Stimulated activated CD4-positive, alpha-beta T cell treated with anti-CD3 and anti-CD28 coated beads, Interleukin-4, amount 100 ng/mL, for 24 hours (primary cell): ENCODE measurements at regions not wholly inside any gene's neighbourhood (a gene's known extent, or its start where the extent isn't known, plus 50 kb on each side); places are given as distances from the start of the nearest gene placed in this dataset.
"Not testable (repeated sequence)": the region's sequence is repeated elsewhere in the genome, so short reads cannot be mapped to it uniquely, and the experiment has no call there.

Experiments used
- DNase-seq: peaks from one replicate; pipeline ENCODE4 v3.0.0-alpha.2; 2020

DNA sequence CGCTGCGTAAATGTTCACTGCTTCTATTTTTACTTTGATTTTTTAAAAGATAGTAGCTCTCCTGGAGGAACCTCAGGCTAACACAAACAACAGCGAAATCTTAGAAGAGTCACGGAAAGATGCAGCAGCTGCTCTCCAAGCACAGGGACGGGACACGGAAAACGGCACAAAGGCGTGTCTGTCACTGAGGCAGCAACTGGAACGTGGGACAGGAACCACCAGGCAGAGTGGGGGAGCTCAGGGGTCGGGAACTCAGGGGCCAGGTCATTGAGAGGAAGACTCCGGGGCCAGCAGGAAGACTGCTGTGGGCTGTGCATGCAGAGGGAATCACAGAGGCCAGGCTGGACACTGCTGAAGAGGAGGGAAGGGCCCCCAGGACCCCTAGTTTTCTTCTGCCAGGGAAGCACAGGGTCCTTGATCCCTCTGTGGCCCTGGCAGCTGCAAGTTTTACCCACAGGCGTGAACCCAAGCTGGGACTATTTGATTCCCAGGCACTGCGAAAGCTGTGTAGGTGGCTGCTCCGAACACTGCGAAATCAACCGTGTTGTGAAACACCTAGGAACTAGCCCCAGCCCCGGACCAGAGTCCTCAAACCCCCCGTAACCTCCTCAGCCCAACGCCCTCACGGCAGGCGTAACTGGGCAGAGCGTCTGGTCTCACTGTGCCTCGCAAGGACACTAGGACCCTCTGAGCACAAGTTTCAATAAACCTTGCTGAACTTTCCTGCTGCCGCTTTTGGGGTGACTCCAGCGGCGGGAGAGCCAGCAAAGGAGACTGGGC, 263.0 kb downstream of the EIPR1 start:
- DNase-seq, result no peak

DNA sequence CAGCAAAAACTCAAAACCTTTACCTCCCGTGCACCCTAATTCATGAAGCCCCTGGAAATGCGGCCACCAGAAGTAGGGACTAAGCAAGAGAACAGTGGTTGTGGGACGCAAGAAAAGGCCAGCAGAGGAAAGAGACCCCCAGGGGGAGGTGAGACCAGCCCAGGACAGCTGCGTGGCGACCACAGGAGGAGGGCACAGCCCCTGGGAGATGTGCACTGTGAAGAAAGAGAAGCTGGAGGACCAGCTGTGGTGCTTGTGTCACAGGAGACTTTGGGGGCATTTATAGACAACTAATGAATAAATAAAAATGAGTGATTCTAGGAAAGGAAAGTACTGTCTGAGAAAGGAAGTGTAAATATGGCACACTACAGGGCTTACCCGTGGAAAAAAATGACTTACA, 263.8 kb downstream of the EIPR1 start:
- DNase-seq, result no peak

DNA sequence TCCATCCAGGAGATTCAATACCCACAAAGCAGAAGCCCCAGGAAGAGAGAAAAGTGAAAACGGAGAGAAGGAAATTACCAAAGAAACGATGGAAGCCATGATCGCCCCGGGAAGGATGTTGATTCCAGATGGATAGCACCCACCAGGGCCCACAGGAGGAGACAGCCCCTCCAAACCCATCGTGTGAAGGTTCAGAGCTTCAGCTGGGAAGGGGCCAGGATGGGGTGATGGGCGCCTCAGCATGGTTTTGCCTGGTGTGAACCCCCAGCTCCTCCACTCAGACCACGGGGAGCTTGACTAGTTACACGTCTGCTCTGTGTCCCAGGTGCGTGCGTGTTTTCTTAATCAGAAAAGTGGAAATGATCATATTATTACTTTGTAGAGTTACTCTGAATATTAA, 264.5 kb downstream of the EIPR1 start:
- no peak for DNase-seq

DNA sequence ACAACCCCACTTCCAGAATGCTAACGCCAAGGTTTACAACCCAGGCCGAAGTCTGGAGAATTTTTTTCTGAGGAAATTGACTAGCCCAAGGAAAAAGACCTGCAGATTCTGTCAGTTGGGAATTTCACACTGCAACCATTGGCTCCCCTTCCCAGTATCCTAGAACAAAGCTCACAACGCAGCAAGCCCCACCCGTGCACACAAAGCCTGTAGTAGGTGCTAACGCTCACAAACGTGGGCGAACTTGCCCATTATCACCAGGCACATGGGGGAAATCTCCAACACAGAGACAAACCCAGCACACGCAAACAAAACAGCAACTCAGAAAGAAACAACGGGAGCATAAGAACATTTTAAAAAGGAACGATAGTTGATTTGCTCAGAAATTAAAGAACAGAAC, 265.1 kb downstream of the EIPR1 start:
- no peak for DNase-seq

DNA sequence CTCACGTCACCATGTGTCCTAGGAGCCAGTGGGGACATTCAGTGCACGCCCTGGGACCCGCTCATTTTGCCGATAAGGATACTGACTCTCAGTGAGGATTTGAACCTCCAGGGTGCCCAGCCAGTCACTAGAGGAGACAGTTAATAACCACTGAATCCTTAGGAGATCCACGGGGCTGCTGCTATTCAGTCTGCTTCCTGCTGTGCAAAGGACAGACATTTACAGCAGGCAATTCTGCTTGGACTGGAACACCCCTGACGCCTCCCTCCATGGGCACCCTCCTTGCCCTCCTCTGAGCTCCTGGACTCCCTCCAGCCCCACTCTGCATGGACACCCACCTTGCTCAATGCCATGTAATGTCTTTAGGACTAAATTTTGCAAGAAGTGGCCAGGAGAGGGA, 265.5 kb downstream of the EIPR1 start:
- DNase-seq, result no peak

- no peak for DNase-seq
Observed at GRCh38 chr2:3110994-3111666, 266.5 kb downstream of the EIPR1 start.

GRCh38 chr2:3110555-3110954, 267.1 kb downstream of the EIPR1 start:
- DNase-seq, result no peak

DNA sequence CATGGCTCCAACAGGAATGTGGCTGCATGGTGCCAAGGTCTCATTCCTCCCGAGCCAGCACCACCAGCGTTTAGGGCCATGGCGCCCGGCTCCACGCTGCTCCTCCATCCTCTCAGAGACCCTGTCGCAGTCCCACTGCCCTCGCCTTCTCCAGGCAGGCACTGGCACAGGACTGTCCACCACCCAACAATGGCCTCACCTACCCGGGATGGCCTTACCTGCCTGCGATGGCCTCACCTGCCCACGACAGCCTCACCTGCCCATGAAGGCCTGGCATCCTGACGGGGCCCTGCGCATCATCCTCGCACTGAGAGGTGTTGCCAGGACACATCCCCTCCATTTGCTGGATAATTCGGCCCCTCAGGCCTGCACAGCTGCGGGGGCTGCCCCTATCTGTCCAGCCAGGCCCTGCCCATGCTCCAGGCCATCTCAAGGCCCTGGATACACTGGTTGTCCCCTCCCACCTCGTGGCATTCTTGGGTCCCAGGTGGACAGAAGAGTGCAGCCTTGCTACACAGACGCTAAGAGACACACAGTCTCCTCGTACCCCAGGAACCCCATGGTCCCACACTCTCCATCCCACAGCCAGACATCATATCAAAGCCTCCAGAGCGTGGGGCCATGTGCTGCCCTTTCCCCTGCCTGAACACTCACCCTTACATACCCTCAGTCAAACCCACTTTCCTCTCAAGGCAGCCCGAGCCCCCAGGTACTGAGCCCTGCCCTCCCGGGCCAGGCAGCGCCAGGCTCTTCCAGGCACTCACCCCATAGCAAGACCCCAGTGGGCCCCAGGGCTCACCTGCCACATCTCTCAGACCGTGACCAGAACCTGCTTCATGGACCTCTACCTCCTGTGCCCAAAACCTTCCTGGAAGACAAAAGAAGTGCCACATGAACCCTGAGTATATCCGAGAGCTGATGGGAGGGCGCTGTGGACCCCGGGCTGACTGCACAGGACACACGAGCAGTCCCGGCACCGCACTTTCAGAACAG, 268.6 kb downstream of the EIPR1 start:
- no peak for DNase-seq

- DNase-seq, result no peak
Observed at GRCh38 chr2:3108105-3108504, 269.5 kb downstream of the EIPR1 start.

DNA sequence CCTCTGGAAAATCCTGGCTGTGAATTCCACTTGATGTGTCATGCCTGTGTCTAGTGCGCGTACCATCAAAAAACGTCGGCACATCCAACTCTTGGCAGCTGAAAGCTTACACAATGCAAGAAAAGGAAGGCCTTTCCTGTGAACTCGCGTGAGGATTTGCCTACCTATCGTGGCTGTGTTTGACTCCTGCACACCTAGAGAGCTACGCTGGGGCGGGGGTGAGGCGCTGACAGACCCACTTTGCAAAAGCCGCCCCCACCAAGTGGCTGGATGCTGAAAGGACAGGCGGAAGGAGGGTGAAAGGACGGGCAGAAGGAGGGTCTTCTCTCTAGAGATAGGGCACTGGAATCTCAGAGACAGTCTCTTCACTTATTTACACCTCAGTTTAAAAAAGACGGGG, 270.1 kb downstream of the EIPR1 start:
- DNase-seq, result no peak

- DNase-seq, result no peak
Observed at GRCh38 chr2:3105814-3106569, 271.6 kb downstream of the EIPR1 start.

DNA sequence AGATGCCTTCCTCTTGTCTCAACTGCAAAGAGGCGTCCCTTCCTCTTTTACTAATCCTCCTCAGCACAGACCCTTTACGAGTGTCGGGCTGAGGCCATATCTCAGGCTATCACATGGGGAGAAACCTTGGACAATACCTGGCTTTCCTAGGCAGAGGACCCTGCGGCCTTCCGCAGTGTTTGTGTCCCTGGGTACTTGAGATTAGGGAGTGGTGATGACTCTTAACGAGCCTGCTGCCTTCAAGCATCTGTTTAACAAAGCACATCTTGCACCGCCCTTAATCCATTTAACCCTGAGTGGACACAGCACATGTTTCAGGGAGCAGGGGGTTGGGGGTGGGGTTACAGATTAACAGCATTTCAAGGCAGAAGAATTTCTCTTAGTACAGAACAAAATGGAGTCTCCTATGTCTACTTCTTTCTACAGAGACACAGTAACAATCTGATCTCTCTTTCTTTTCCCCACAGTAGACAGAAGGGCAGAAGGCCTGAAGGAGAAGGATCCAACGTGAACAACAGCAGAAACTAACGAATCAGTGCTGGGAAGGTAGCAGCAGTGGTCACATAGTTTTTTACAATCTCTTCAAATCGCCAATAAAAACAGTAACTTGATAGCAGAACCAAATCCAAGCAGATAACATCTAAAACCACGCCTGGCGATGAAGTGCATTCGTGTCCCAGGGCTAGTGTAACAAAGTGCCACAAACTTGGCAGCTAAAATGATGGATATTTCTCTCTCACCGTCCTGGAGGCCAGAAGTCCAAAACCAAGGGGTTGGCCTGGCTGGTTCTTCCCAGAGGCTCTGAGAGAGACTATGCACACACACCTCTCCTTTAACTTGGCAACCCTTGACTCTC, 272.4 kb downstream of the EIPR1 start:
- DNase-seq, result not testable (repeated sequence)

- DNase-seq, result no peak
Observed at GRCh38 chr2:3104261-3104660, 273.4 kb downstream of the EIPR1 start.

DNA sequence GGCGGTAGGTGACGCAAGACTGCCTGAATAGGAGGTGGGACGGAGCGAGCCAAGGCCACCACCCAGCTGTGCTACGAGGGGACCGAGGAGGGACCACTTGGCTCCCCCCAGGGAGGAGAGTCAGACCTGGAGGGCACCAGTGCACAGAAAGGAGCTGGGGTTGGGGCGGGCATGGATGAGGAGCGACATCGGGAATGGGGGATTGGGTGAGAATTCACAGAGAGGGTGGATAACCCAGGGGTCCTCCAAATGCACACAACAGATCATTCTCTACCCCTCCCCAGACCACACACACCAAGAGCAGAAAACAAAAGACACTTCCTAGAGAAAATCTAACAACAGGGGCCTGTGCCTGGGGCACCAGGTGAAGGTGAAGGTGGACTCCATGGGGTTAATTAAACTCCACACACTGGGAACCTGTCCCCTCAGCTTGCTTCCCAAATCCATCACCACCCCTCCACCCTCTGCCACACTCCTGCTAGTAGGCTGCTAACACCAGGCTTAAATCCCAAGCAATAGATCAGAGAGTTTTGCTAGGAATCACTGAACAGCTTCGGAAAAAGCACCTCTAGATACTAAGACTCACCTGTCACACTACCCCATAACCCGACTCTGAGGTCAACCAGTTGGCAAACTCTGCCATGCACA, 274.6 kb downstream of the EIPR1 start:
- DNase-seq, result no peak

DNA sequence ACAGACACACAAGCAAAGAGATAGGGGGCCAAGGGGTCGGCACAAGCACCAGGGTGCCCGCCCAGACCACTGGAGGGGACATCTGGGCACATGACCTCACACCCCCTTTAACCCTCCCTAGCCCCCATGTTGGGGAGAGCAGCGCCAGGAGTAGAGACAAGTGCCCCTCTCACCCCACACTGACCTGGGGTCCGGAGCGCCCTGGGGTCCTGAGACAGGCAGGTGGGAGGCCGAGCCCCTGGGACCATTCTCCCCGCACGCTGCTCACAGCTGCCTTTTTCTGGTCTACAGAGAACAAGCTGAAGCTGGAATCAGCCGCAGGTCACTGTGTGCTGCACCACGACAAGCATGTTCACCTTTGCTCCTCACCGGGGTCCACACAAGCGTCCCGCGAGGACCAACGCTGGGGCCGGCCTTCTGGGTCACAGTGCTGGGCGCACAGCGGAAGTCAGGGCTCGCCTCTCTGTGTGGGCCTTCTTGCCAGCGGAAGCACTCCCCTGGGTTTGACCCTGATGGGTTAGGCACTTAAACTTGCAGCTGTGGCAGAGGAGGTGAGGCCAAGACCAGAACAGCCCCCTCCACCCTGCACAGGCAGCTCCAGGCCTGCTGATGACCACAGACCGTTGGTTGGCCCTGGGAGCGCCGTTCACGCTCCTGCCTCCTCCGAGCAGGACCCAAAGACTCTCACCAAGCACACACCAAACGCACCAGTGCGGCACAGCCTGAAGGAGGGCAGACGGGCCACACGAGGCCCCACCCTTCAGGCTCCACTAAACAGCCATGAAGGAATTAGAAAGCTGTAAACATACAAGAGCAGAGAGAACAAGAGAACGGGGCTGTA, 275.3 kb downstream of the EIPR1 start:
- no peak for DNase-seq

DNA sequence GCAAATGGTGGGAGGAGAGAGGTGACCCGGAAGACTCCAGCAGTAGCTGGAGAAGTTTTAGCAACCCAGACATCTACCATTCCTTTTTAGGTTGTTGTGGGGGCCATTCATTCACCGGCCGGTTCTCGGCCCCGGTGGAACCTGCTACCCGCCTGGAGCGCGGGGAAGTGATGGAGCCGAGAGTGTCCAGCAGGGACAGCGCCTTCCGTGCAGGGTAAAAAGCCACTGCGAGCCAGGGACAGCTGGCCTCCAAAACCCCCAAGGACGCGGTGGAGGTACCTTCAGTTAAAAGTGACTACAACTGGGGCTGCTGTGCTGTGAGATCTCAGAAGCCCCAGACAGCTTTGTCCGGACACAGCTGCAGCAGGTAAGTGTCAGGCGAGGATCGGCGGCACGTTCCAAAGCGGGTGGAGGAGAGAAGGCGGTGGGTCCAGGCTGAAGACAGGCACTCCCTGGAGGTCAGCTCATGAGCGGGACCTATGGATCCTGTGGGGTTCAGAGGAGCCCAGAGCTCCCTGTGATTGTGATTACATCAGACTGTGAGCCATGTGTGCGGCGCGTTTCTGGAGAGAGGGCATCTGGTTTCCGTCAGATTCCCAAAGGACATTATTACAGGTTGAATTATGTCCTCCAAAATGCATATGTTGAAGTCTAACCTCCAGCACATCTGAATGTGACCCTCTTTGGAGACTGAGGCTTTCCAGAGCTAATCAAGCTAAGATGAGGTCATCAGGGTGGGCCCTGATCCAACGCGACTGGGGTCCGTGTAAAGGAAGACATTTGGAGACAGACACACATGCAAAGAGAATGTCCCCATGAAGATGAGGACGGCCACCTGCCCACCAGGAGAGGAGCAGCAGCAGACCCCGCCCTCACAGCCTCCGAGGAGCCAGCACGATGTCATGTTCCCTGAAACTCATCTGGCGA, 276.3 kb downstream of the EIPR1 start:
- DNase-seq, result no peak

DNA sequence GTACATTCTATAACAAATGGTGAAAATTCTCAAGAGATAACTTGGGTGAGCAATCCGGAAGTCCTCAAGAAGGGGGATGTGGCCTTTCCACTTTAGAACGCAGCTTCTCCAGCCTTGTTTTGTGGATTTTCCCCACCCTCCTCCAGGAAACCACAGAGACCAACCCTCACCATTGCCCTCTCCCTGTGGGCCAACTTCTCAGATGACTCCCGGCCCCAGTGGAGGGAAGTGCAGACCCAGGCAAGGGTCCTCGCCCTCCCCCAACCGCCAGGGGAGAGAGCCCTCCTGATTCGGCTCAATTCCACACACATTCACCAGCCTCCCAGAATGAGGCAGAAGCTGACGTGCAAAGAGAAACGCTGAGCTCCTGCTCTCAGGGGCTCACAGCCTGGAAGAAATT, 277.2 kb downstream of the EIPR1 start:
- DNase-seq, result no peak

DNA sequence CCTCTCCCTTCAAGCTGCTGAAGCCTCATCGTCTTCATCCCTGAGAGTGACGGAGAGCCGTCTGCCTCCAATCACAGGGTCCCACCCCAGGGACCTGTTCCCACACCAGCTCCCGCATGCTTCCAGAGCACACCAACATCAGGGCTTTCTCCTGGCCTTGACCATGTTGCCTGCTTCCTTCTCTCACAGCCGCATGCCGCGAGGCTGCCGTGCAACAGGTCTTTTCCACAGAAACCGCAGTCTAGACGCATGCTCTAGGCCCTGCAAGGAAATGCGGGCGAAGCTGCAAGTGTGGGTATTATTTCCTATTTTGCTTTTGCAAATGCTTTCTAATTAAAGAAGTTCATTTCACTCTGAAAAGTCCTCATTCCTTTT, 277.8 kb downstream of the EIPR1 start:
- no peak for DNase-seq
